Activated B cell treated with CpG ODN at 0.5 μM for 24 hours (primary cell): ENCODE measurements at regions not wholly inside any gene's neighbourhood (a gene's known extent, or its start where the extent isn't known, plus 50 kb on each side); places are given as distances from the start of the nearest gene placed in this dataset.
"Not testable (repeated sequence)": the region's sequence is repeated elsewhere in the genome, so short reads cannot be mapped to it uniquely, and the experiment has no call there.

ENCODE experiments used
- ATAC-seq: fragments of 200-7000 bp; cut with Tn5 transposase; one replicate; pipeline ENCODE4 v1.10.0; 2021; ENCODE audit warnings: low read depth, mild to moderate bottlenecking, moderate library complexity
- CTCF ChIA-PET: fragments of 350-600 bp; sonication (Branson Sonifier 250); formaldehyde crosslinking; loops from one replicate; lab custom pipeline; 2021; ENCODE audit warnings: antibody characterized with exemption; lab: Charles Lee
- POLR2A ChIA-PET: fragments of 350-600 bp; sonication (Branson Sonifier 250); formaldehyde crosslinking; loops from one replicate; lab custom pipeline; 2021; ENCODE audit warnings: antibody characterized with exemption; lab: Charles Lee
- DNase-seq: peaks from one replicate; pipeline ENCODE4 v3.0.0; 2022
- H3K27ac Mint-ChIP-seq: one replicate; pipeline ENCODE4 v1.8.0; 2020; ENCODE audit warnings: mixed read lengths
- H3K27me3 Mint-ChIP-seq: one replicate; pipeline ENCODE4 v1.8.0; 2021; ENCODE audit warnings: mixed read lengths
- H3K36me3 Mint-ChIP-seq: one replicate; pipeline ENCODE4 v1.8.0; 2021; ENCODE audit warnings: low read depth, mixed read lengths
- H3K4me1 Mint-ChIP-seq: one replicate; pipeline ENCODE4 v1.8.0; 2021; ENCODE audit warnings: mixed read lengths
- H3K4me3 Mint-ChIP-seq: one replicate; pipeline ENCODE4 v1.8.0; 2020; ENCODE audit warnings: mild to moderate bottlenecking, mixed read lengths
- H3K9me3 Mint-ChIP-seq: one replicate; pipeline ENCODE4 v1.8.0; 2020; ENCODE audit warnings: mixed read lengths
- intact Hi-C: fragments of 100-400 bp; cut with micrococcal nuclease; formaldehyde crosslinking; loops from one replicate; pipeline ENCODE4 v1.15.1; 2024
- TF ChIP-seq, protein P1 (sequence below): fragments of 200-600 bp; IDR thresholded peaks from one replicate; pipeline ENCODE4 v1.8.0; 2022; ENCODE audit warnings: antibody characterized with exemption, mild to moderate bottlenecking

DNA sequence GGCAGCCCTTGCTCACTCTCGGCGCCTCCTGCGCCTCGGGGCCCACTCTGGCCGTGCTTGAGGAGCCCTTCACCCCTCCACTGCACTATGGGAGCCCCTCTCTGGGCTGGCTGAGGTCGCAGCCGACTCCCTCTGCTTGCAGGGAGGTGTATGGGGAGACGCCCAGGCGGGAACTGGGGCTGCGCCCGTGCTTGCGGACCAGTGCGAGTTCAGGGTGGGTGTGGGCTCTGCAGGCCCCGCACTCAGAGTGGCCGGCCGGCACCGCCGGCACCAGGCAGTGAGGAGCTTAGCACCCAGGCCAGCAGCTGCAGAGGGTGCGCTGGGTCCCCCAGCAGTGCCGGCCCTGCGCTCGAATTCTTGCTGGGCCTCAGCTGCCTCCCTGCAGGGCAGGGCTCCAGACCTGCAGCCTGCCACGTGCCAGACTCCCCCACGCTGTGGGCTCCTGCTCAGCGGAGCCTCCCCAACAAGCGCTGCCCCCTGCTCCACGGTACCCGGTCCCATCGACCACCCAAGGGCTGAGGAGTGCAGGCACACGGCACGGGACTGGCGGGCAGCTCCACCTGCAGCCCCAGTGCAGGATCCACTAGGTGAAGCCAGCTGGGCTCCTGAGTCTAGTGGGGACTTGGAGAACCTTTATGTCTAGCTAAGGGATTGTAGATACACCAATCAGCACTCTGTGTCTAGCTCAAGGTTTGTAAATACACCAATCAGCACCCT is 54.0 kb upstream of the WWC2 start:
- CTCF ChIA-PET, H3K9me3 Mint-ChIP-seq, DNase-seq, H3K27me3 Mint-ChIP-seq, ATAC-seq, H3K4me1 Mint-ChIP-seq, intact Hi-C loops, H3K27ac Mint-ChIP-seq, H3K36me3 Mint-ChIP-seq, H3K4me3 Mint-ChIP-seq, POLR2A ChIA-PET: not testable (repeated sequence)

DNA sequence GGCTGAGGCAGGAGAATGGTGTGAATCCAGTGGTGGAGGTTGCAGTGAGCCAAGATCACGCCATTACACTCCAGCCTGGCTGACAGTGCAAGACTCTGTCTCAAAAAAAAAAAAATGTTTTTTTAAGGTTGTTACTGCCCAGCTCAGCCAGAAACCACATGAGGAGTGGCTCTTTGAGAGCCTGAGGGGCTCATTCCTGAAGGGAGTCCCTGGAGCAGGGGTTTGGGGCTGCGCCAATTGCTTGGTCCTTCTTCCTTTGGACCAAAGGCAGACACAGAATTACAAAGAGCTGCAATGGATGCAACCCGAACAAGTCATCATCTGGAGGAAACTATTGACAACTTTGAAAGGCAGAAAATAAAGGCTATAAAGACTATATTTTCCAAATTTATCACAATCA is 60.6 kb upstream of the WWC2 start:
- DNase-seq (no peak), ATAC-seq (no peak)
- no peaks in the 10 kb centered on the region for H3K4me1 Mint-ChIP-seq
- H3K36me3 Mint-ChIP-seq = no peaks in the 10 kb centered on the region
- H3K4me3 Mint-ChIP-seq = no peak overlapping the region
- TF ChIP-seq, protein P1, sequence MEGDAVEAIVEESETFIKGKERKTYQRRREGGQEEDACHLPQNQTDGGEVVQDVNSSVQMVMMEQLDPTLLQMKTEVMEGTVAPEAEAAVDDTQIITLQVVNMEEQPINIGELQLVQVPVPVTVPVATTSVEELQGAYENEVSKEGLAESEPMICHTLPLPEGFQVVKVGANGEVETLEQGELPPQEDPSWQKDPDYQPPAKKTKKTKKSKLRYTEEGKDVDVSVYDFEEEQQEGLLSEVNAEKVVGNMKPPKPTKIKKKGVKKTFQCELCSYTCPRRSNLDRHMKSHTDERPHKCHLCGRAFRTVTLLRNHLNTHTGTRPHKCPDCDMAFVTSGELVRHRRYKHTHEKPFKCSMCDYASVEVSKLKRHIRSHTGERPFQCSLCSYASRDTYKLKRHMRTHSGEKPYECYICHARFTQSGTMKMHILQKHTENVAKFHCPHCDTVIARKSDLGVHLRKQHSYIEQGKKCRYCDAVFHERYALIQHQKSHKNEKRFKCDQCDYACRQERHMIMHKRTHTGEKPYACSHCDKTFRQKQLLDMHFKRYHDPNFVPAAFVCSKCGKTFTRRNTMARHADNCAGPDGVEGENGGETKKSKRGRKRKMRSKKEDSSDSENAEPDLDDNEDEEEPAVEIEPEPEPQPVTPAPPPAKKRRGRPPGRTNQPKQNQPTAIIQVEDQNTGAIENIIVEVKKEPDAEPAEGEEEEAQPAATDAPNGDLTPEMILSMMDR = no peak
- intact Hi-C loops = no loop called here
- H3K27ac Mint-ChIP-seq = no peak overlapping the region
- no peaks in the 10 kb centered on the region for H3K27me3 Mint-ChIP-seq
- CTCF ChIA-PET = no interaction called here
- POLR2A ChIA-PET = no interaction called here
- H3K9me3 Mint-ChIP-seq = no peaks in the 10 kb centered on the region

DNA sequence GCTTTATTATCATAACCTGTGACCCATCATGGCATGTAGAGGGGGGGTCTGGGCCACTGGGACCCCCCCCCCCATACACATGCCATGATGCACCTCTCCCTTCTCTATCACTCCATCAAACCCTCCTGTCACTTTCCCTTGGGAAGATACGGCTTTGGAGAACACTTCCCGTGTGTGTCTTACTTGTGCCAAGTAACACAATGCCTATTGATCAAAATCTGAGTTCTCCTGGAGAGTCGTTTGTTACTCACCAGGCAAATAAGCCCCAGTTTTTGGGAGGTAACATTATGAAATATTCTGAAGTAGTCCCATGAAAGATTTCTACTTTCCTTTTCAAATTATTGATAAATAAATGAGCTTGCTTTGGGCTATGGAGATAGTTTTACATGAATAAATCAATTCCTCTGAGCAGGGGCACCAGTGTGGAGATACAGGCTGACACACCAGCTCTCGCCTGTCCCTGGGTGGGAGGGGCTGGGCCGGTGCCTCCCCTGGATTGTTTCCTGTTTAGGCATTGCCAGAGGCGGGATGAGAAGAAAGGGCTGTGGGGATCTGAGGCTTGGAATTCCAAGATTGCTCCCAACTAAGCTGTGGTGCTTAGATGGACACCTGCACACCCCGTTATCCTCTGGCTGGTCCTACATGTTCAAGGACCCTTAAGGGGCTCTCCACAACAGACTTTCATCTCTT is 63.2 kb upstream of the WWC2 start:
- POLR2A ChIA-PET = no interaction called here
- no peak for DNase-seq
- no peaks in the 10 kb centered on the region for H3K27me3 Mint-ChIP-seq

DNA sequence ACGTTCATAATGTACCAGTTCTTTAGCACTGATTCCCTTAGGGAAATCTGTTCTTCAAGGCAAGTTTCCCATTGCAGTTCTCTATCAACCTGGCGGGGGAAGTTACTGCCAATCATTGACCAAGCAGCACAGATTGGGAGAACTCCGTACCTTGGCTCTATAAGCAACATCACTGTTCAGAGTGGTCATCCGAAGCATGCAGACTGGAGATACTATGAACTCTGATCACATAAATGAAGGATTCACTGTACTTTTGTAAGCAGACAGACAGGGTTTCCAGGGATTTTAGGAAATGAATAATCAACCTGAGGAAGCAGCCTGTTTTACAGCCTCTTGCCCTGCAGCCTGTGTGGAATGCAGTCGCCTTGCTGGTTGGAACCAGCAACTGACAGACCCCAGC is 63.8 kb upstream of the WWC2 start:
- TF ChIP-seq, protein P1 = no peak
- H3K36me3 Mint-ChIP-seq = no peaks in the 10 kb centered on the region
- ATAC-seq (no peak), DNase-seq (no peak)
- no peaks in the 10 kb centered on the region for H3K4me1 Mint-ChIP-seq
- POLR2A ChIA-PET = no interaction called here
- intact Hi-C loops = no loop called here
- no peak overlapping the region for H3K27ac Mint-ChIP-seq
- no peaks in the 10 kb centered on the region for H3K9me3 Mint-ChIP-seq
- no peak overlapping the region for H3K4me3 Mint-ChIP-seq
- CTCF ChIA-PET = no interaction called here
- H3K27me3 Mint-ChIP-seq = no peaks in the 10 kb centered on the region

More for the DNA sequence above, 63.2 kb upstream of the WWC2 start:
- Mint-ChIP-seq H3K4me3 (no peak overlapping the region), H3K9me3 (no peaks in the 10 kb centered on the region), H3K4me1 (no peaks in the 10 kb centered on the region), H3K36me3 (no peaks in the 10 kb centered on the region), H3K27ac (no peak overlapping the region)
- TF ChIP-seq, protein P1 = no peak
- CTCF ChIA-PET = no interaction called here
- intact Hi-C loops = no loop called here
- no peak for ATAC-seq

DNA sequence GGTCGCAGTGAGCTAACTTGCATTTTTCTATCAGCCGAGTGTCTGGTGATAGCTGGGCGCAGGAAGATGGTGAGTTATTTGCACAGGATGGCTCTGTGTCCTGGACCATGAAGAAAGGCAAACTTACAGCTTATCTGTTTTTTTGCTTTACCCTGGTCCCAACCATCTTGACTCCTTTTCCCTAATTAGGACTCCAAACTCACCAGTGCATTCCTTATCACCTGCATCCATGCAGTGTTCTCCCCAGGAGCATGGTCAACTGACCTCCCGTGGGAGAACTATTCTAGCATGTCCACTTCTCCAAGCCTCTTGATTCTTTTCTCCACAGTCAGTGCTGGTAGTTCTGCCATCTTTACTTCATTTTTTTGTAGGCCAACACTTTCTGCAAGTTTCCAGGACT is 68.2 kb upstream of the WWC2 start:
- Mint-ChIP-seq H3K4me1 (no peaks in the 10 kb centered on the region), H3K4me3 (no peak overlapping the region), H3K36me3 (no peaks in the 10 kb centered on the region), H3K27ac (no peak overlapping the region), H3K9me3 (no peaks in the 10 kb centered on the region), H3K27me3 (no peaks in the 10 kb centered on the region)
- TF ChIP-seq, protein P1 = no peak
- intact Hi-C loops = no loop called here
- no peak for ATAC-seq
- CTCF ChIA-PET = no interaction called here
- POLR2A ChIA-PET = no interaction called here
- DNase-seq = no peak
